SK-N-SH treated with all-trans-retinoic acid at 6 μM for 48 hours (cell line): ENCODE measurements at regions not wholly inside any gene's neighbourhood (a gene's known extent, or its start where the extent isn't known, plus 50 kb on each side); places are given as distances from the start of the nearest gene placed in this dataset.

Experiments used
- ARNTL ChIP-seq: fragments of 450-650 bp; formaldehyde crosslinking; IDR thresholded peaks from 2 replicates; pipeline ENCODE4 v1.5.0; 2020; ENCODE audit warnings: low read depth, mild to moderate bottlenecking, moderate library complexity, borderline replicate concordance
- BACH2 ChIP-seq: fragments of 250-450 bp; sonication (Bioruptor Pico); IDR thresholded peaks from 2 replicates; pipeline ENCODE4 v1.9.0; 2021; ENCODE audit warnings: mild to moderate bottlenecking, borderline replicate concordance
- ESRRG ChIP-seq: fragments of 250-450 bp; sonication (Bioruptor Pico); IDR thresholded peaks from 2 replicates; pipeline ENCODE4 v1.6.1; 2021; ENCODE audit warnings: mild to moderate bottlenecking
- ISL1 ChIP-seq: fragments of 250-450 bp; sonication (Bioruptor Pico); IDR thresholded peaks from 2 replicates; pipeline ENCODE4 v2.1.2; 2022; ENCODE audit warnings: mild to moderate bottlenecking, moderate library complexity
- SNAI2 ChIP-seq: fragments of 250-450 bp; sonication (Bioruptor Pico); IDR thresholded peaks from 2 replicates; pipeline ENCODE4 v1.5.0; 2020; ENCODE audit warnings: mild to moderate bottlenecking, moderate library complexity
- TCF4 ChIP-seq: fragments of 250-450 bp; sonication (Bioruptor Pico); IDR thresholded peaks from 2 replicates; pipeline ENCODE4 v1.8.0; 2021; ENCODE audit warnings: mild to moderate bottlenecking, moderate library complexity, borderline replicate concordance
- ZFP30 ChIP-seq: fragments of 450-650 bp; formaldehyde crosslinking; IDR thresholded peaks from 2 replicates; pipeline ENCODE4 v1.5.0; 2022; ENCODE audit warnings: mild to moderate bottlenecking, moderate library complexity
- ZNF70 ChIP-seq: fragments of 450-650 bp; formaldehyde crosslinking; IDR thresholded peaks from 2 replicates; pipeline ENCODE4 v1.5.0; 2020; ENCODE audit warnings: mild to moderate bottlenecking, moderate library complexity
- TF ChIP-seq, protein P1 (sequence below): fragments of 250-450 bp; sonication (Bioruptor Pico); IDR thresholded peaks from 2 replicates; pipeline ENCODE4 v1.5.1; 2021; ENCODE audit warnings: mild to moderate bottlenecking, moderate library complexity
- TF ChIP-seq, protein P2 (sequence below): fragments of 250-450 bp; sonication (Bioruptor Pico); IDR thresholded peaks from 2 replicates; pipeline ENCODE4 v1.5.1; 2020; ENCODE audit warnings: low read depth, mild to moderate bottlenecking, moderate library complexity
- TF ChIP-seq, protein P3 (sequence below): fragments of 250-450 bp; sonication (Bioruptor Pico); IDR thresholded peaks from 2 replicates; pipeline ENCODE4 v1.5.0; 2020; ENCODE audit warnings: mild to moderate bottlenecking, moderate library complexity
- TF ChIP-seq, protein P4 (sequence below): fragments of 250-450 bp; sonication (Bioruptor Pico); IDR thresholded peaks from 2 replicates; pipeline ENCODE4 v1.8.0; 2020; ENCODE audit warnings: mild to moderate bottlenecking, moderate library complexity, borderline replicate concordance

DNA sequence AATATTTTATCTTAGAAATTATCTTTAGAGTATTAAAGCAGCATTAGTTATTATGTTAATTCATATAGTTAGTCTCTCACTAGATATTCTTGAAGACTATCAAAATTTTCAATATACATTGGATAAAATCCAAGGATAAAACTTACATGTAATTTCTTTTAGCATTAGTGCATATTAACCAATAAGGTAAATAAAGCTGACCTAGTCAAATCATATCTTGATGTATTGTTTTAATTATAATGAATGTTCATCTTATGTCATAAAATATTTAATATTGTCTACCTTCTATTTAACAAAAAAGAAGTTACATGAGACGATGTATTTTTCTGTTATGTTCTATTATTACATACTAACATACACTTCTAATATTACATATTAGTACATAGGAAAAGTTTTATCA is 301.7 kb upstream of the DAB2 start:
- TF ChIP-seq ISL1 (CRISPR knock-in tag) (no peak), SNAI2 (CRISPR knock-in tag) (no peak), TCF4 (CRISPR knock-in tag) (no peak), ARNTL (CRISPR knock-in tag) (no peak), ESRRG (CRISPR knock-in tag) (no peak), ZFP30 (CRISPR knock-in tag) (no peak), ZNF70 (CRISPR knock-in tag) (no peak), BACH2 (no peak)
- TF ChIP-seq, protein P1, sequence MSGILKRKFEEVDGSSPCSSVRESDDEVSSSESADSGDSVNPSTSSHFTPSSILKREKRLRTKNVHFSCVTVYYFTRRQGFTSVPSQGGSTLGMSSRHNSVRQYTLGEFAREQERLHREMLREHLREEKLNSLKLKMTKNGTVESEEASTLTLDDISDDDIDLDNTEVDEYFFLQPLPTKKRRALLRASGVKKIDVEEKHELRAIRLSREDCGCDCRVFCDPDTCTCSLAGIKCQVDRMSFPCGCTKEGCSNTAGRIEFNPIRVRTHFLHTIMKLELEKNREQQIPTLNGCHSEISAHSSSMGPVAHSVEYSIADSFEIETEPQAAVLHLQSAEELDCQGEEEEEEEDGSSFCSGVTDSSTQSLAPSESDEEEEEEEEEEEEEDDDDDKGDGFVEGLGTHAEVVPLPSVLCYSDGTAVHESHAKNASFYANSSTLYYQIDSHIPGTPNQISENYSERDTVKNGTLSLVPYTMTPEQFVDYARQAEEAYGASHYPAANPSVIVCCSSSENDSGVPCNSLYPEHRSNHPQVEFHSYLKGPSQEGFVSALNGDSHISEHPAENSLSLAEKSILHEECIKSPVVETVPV (CRISPR knock-in tag) = no peak
- TF ChIP-seq, protein P2, sequence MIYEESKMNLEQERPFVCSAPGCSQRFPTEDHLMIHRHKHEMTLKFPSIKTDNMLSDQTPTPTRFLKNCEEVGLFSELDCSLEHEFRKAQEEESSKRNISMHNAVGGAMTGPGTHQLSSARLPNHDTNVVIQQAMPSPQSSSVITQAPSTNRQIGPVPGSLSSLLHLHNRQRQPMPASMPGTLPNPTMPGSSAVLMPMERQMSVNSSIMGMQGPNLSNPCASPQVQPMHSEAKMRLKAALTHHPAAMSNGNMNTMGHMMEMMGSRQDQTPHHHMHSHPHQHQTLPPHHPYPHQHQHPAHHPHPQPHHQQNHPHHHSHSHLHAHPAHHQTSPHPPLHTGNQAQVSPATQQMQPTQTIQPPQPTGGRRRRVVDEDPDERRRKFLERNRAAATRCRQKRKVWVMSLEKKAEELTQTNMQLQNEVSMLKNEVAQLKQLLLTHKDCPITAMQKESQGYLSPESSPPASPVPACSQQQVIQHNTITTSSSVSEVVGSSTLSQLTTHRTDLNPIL (CRISPR knock-in tag) = no peak
- TF ChIP-seq, protein P3, sequence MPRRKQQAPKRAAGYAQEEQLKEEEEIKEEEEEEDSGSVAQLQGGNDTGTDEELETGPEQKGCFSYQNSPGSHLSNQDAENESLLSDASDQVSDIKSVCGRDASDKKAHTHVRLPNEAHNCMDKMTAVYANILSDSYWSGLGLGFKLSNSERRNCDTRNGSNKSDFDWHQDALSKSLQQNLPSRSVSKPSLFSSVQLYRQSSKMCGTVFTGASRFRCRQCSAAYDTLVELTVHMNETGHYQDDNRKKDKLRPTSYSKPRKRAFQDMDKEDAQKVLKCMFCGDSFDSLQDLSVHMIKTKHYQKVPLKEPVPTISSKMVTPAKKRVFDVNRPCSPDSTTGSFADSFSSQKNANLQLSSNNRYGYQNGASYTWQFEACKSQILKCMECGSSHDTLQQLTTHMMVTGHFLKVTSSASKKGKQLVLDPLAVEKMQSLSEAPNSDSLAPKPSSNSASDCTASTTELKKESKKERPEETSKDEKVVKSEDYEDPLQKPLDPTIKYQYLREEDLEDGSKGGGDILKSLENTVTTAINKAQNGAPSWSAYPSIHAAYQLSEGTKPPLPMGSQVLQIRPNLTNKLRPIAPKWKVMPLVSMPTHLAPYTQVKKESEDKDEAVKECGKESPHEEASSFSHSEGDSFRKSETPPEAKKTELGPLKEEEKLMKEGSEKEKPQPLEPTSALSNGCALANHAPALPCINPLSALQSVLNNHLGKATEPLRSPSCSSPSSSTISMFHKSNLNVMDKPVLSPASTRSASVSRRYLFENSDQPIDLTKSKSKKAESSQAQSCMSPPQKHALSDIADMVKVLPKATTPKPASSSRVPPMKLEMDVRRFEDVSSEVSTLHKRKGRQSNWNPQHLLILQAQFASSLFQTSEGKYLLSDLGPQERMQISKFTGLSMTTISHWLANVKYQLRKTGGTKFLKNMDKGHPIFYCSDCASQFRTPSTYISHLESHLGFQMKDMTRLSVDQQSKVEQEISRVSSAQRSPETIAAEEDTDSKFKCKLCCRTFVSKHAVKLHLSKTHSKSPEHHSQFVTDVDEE (CRISPR knock-in tag) = no peak
- TF ChIP-seq, protein P4, sequence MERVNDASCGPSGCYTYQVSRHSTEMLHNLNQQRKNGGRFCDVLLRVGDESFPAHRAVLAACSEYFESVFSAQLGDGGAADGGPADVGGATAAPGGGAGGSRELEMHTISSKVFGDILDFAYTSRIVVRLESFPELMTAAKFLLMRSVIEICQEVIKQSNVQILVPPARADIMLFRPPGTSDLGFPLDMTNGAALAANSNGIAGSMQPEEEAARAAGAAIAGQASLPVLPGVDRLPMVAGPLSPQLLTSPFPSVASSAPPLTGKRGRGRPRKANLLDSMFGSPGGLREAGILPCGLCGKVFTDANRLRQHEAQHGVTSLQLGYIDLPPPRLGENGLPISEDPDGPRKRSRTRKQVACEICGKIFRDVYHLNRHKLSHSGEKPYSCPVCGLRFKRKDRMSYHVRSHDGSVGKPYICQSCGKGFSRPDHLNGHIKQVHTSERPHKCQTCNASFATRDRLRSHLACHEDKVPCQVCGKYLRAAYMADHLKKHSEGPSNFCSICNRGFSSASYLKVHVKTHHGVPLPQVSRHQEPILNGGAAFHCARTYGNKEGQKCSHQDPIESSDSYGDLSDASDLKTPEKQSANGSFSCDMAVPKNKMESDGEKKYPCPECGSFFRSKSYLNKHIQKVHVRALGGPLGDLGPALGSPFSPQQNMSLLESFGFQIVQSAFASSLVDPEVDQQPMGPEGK (CRISPR knock-in tag) = no peak
